ENCODE measurements at regions not wholly inside any gene's neighbourhood (a gene's known extent, or its start where the extent isn't known, plus 50 kb on each side); places are given as distances from the start of the nearest gene placed in this dataset.
"Not testable (repeated sequence)": the region's sequence is repeated elsewhere in the genome, so short reads cannot be mapped to it uniquely, and the experiment has no call there.

DNA sequence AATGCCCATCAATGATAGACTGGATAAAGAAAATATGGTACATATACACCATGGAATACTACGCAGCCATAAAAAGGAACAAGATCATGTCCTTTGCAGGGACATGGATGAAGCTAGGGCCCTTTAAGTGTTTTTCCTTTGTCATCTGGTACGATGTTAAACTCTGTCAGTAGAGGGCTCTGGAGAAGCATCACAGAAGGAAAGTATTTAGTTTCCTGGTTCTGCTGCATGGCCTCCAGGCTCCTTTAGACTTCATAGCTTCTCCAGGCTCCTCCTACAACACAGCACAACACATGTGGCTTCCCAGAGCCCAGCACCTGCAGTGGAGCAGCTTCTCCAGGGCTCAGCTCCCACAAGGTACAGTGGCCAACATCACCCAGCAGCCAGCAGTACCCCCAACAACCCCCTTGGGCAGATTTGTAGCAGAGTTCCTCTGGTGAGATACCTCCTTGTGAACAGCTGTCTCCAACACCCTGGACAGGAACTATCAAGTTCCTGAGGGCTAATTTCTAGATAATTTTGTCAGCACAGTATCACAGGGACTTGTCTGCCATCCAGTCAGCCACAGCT is 63.4 kb downstream of the KCTD12 start:
- no peak overlapping the region for H3K4me3 Mint-ChIP-seq
- no peak for DNase-seq
- CTCF ChIA-PET = interaction anchor here (1.1 to 1.6 kb wide), 3 partner anchors 63 to 81 kb away, joined by 5 to 6 read pairs (median 6); partner anchors contain the start of gene KCTD12
- H3K27ac Mint-ChIP-seq = no peak overlapping the region
- peaks cover 2% of the 10 kb centered on the region for H3K27me3 Mint-ChIP-seq
- ATAC-seq (ENCODE audit: low read depth) = no peak
- no peaks in the 10 kb centered on the region for H3K36me3 Mint-ChIP-seq (ENCODE audit: low read depth)
- intact Hi-C loops (cut with micrococcal nuclease) = loop anchor here (1.0 to 5.0 kb wide), 2 partner anchors 65 to 81 kb away; partner anchors contain the start of gene KCTD12
- POLR2A ChIA-PET = interaction anchor here (1.0 kb wide), 1 partner anchor 62 kb away, joined by 4 read pairs; no protein-coding TSS in a partner anchor
- H3K9me3 Mint-ChIP-seq = no peaks in the 10 kb centered on the region
- no peak for TF ChIP-seq CTCF (IDR thresholded peaks at IDR 0.05)
- no peaks in the 10 kb centered on the region for H3K4me1 Mint-ChIP-seq

GRCh38 chr13:76821222-76821621 is 65.0 kb downstream of the KCTD12 start:
- DNase-seq; POLR2A ChIA-PET; H3K27ac Mint-ChIP-seq; H3K27me3 Mint-ChIP-seq; H3K4me3 Mint-ChIP-seq; H3K4me1 Mint-ChIP-seq; H3K36me3 Mint-ChIP-seq (ENCODE audit: low read depth); ATAC-seq (ENCODE audit: low read depth); CTCF ChIA-PET; H3K9me3 Mint-ChIP-seq: not testable (repeated sequence)
- intact Hi-C loops (cut with micrococcal nuclease) = loop anchor here (5.0 kb wide), 1 partner anchor 66 kb away; the partner anchor contains the start of gene KCTD12

GRCh38 chr13:76820759-76821158 is 65.4 kb downstream of the KCTD12 start:
- H3K4me1 Mint-ChIP-seq = no peaks in the 10 kb centered on the region
- intact Hi-C loops (cut with micrococcal nuclease) = loop anchor here (5.0 kb wide), 1 partner anchor 67 kb away; the partner anchor contains the start of gene KCTD12
- DNase-seq (no peak), ATAC-seq (ENCODE audit: low read depth) (no peak)
- H3K36me3 Mint-ChIP-seq (ENCODE audit: low read depth) = no peaks in the 10 kb centered on the region
- no peak overlapping the region for H3K4me3 Mint-ChIP-seq
- POLR2A ChIA-PET = no interaction called here
- H3K9me3 Mint-ChIP-seq = no peaks in the 10 kb centered on the region
- no peak overlapping the region for H3K27ac Mint-ChIP-seq
- no peak for TF ChIP-seq CTCF (IDR thresholded peaks at IDR 0.05)
- H3K27me3 Mint-ChIP-seq = peaks cover 5% of the 10 kb centered on the region
- CTCF ChIA-PET = no interaction called here

- ChIA-PET CTCF (interaction anchor here (0.7 kb wide), 1 partner anchor 8 kb away, joined by 3 read pairs; no protein-coding TSS in a partner anchor), POLR2A (no interaction called here)
- TF ChIP-seq CTCF (IDR thresholded peaks at IDR 0.05) = no peak
- Mint-ChIP-seq H3K27ac (no peak overlapping the region), H3K4me1 (no peaks in the 10 kb centered on the region), H3K27me3 (peaks cover 15% of the 10 kb centered on the region), H3K9me3 (peaks cover under 1% of the 10 kb centered on the region), H3K36me3 (ENCODE audit: low read depth) (no peaks in the 10 kb centered on the region), H3K4me3 (no peak overlapping the region)
- DNase-seq = no peak
- no peak for ATAC-seq (ENCODE audit: low read depth)
- intact Hi-C loops (cut with micrococcal nuclease) = no loop called here
Observed at GRCh38 chr13:76816394-76816793, 69.8 kb downstream of the KCTD12 start.

DNA sequence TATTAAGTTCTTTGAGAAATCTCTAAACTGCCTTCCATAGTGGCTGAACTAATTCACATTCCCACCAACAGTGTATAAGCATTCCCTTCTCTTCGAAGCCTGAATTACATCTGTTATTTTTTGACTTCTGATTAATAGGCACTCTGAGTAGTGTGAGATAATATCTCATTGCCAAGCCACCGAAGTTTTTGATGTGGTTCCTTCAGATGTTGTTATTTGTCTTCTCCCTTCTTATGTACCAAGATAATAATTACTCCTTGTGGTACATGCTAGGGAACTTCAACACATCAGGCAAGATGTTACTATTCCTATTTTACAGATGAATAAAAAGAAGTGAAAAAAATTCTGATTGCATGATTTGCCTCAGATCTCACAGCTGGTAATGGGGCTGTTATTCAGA is 70.9 kb downstream of the KCTD12 start:
- H3K9me3 Mint-ChIP-seq = peaks cover 7% of the 10 kb centered on the region
- no peak overlapping the region for H3K27ac Mint-ChIP-seq
- ATAC-seq (ENCODE audit: low read depth) (no peak), DNase-seq (no peak)
- CTCF ChIA-PET = no interaction called here
- H3K4me3 Mint-ChIP-seq = no peak overlapping the region
- intact Hi-C loops (cut with micrococcal nuclease) = no loop called here
- no peaks in the 10 kb centered on the region for H3K36me3 Mint-ChIP-seq (ENCODE audit: low read depth)
- POLR2A ChIA-PET = no interaction called here
- peaks cover 15% of the 10 kb centered on the region for H3K27me3 Mint-ChIP-seq
- no peaks in the 10 kb centered on the region for H3K4me1 Mint-ChIP-seq
- no peak for TF ChIP-seq CTCF (IDR thresholded peaks at IDR 0.05)

- no peak overlapping the region for H3K4me3 Mint-ChIP-seq
- no peak for TF ChIP-seq CTCF (IDR thresholded peaks at IDR 0.05)
- H3K9me3 Mint-ChIP-seq = peaks cover 14% of the 10 kb centered on the region
- ChIA-PET CTCF (no interaction called here), POLR2A (no interaction called here)
- DNase-seq (no peak), ATAC-seq (ENCODE audit: low read depth) (no peak)
- no peaks in the 10 kb centered on the region for H3K36me3 Mint-ChIP-seq (ENCODE audit: low read depth)
- peaks cover 15% of the 10 kb centered on the region for H3K27me3 Mint-ChIP-seq
- H3K27ac Mint-ChIP-seq = no peak overlapping the region
- intact Hi-C loops (cut with micrococcal nuclease) = no loop called here
- no peaks in the 10 kb centered on the region for H3K4me1 Mint-ChIP-seq
Observed at GRCh38 chr13:76813891-76814290, 72.3 kb downstream of the KCTD12 start.
